CD4-positive, alpha-beta T cell (primary cell): ENCODE measurements at regions not wholly inside any gene's neighbourhood (a gene's known extent, or its start where the extent isn't known, plus 50 kb on each side); places are given as distances from the start of the nearest gene placed in this dataset.

Experiments used
- ATAC-seq: fragments of 200-7000 bp; cut with Tn5 transposase; one replicate; pipeline ENCODE4 v1.10.0; 2022; ENCODE audit warnings: mild to moderate bottlenecking; ENCODE audit not compliant: poor library complexity
- CTCF ChIA-PET: fragments of 350-600 bp; sonication (Branson Sonifier 250); formaldehyde crosslinking; loops from one replicate; lab custom pipeline; 2021; ENCODE audit warnings: antibody characterized with exemption, inconsistent platforms; lab: Charles Lee
- POLR2A ChIA-PET: fragments of 350-600 bp; sonication (Branson Sonifier 250); formaldehyde crosslinking; loops from one replicate; lab custom pipeline; 2021; ENCODE audit warnings: antibody characterized with exemption, inconsistent platforms; lab: Charles Lee
- DNase-seq, 14 experiments: peaks; one replicate each; pipeline ENCODE4 v3.0.0-alpha.2; 2013 to 2020; ENCODE audit warnings: mixed read lengths in 2 of 14
- H3K27ac ChIP-seq, 2 donors: one replicate each; pipeline versions ENCODE4 v1.5.1 to v1.7.0; 2013; ENCODE audit warnings: low read length in 2 of 2, low read depth in 1 of 2, mild to moderate bottlenecking in 1 of 2
- H3K27me3 ChIP-seq, 2 experiments: 1 replicate in 1 of 2; 2 replicates in 1 of 2; pipeline versions ENCODE4 v1.6.1 to v1.7.0; 2013; ENCODE audit warnings: low read length in 2 of 2, control low read depth in 1 of 2, mild to moderate bottlenecking in 1 of 2, moderate library complexity in 1 of 2; ENCODE audit not compliant: insufficient read depth in 2 of 2, control insufficient read depth in 1 of 2
- H3K36me3 ChIP-seq: one replicate; pipeline ENCODE4 v1.6.1; 2013; ENCODE audit warnings: low read length, control low read depth; ENCODE audit not compliant: insufficient read depth
- H3K4me1 ChIP-seq: one replicate; pipeline ENCODE4 v1.6.1; 2013; ENCODE audit warnings: low read length, control low read depth; ENCODE audit not compliant: insufficient read depth
- H3K4me3 ChIP-seq: one replicate; pipeline ENCODE4 v1.5.1; 2013; ENCODE audit warnings: mild to moderate bottlenecking, low read length, moderate library complexity
- H3K9me3 ChIP-seq, 2 experiments: 1 replicate in 1 of 2; 2 replicates in 1 of 2; pipeline versions ENCODE4 v1.6.1 to v1.7.0; 2013; ENCODE audit warnings: low read length in 2 of 2, mild to moderate bottlenecking in 2 of 2, control low read depth in 1 of 2, moderate library complexity in 1 of 2; ENCODE audit not compliant: control insufficient read depth in 1 of 2, insufficient read depth in 1 of 2
- H3K27ac Mint-ChIP-seq: one replicate; pipeline ENCODE4 v1.8.0; 2020; ENCODE audit warnings: mixed read lengths
- H3K27me3 Mint-ChIP-seq: one replicate; pipeline ENCODE4 v1.8.0; 2021; ENCODE audit warnings: mixed read lengths
- H3K36me3 Mint-ChIP-seq: one replicate; pipeline ENCODE4 v1.8.0; 2021; ENCODE audit warnings: low read depth, mixed read lengths
- H3K4me1 Mint-ChIP-seq: one replicate; pipeline ENCODE4 v1.8.0; 2021; ENCODE audit warnings: low read depth, mixed read lengths
- H3K4me3 Mint-ChIP-seq: one replicate; pipeline ENCODE4 v1.8.0; 2020; ENCODE audit warnings: mild to moderate bottlenecking, mixed read lengths
- H3K9me3 Mint-ChIP-seq: one replicate; pipeline ENCODE4 v1.8.0; 2020; ENCODE audit warnings: mixed read lengths
- intact Hi-C, 2 experiments: fragments of 100-400 bp; cut with DNase I in 1 of 2; cut with micrococcal nuclease in 1 of 2; formaldehyde crosslinking; loops; one replicate each; pipeline versions ENCODE4 v1.15.1 to v1.9.0; 2023 to 2025; cut with DNase I, micrococcal nuclease
- TF ChIP-seq, protein P1 (sequence below): fragments of 200-600 bp; IDR thresholded peaks from one replicate; pipeline ENCODE4 v1.8.0; 2022; ENCODE audit warnings: antibody characterized with exemption, mild to moderate bottlenecking

DNA sequence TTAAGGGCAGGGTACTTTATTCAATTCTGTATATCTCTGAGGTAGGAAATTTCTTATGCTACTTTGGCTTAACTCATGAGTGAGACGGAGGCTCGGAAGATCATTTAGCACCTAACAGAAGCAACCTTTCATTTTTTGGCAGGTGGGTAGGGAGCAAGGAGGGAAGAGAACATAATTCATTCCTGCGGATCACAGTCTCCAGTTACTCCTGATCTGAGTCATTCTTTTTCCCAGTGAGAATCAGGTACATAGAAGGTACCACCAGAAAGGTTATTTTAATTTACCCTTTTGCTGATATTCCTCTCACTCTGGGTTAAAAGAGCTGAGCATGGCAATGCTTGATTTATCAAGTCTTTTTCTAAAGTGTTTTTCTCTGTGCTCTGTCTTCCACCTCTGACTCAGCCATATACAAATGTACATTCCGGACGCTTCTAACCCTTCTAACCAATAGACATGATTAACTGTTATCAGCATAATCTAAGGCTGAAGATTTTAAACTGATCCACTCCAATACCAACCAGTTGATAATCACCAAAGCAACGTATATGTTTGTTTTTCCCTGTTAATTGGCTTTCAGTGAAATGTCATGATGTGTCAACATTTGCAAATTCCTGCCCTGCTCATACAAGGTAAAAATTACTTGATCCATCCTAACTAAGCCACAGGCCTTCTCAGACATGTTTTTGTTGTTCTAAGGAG lies 271.7 kb downstream of the DUSP10 start:
- CTCF ChIA-PET, result interaction anchor here (1.5 kb wide), 1 partner anchor 34 kb away, joined by 4 read pairs; no protein-coding TSS in a partner anchor
- TF ChIP-seq, protein P1, sequence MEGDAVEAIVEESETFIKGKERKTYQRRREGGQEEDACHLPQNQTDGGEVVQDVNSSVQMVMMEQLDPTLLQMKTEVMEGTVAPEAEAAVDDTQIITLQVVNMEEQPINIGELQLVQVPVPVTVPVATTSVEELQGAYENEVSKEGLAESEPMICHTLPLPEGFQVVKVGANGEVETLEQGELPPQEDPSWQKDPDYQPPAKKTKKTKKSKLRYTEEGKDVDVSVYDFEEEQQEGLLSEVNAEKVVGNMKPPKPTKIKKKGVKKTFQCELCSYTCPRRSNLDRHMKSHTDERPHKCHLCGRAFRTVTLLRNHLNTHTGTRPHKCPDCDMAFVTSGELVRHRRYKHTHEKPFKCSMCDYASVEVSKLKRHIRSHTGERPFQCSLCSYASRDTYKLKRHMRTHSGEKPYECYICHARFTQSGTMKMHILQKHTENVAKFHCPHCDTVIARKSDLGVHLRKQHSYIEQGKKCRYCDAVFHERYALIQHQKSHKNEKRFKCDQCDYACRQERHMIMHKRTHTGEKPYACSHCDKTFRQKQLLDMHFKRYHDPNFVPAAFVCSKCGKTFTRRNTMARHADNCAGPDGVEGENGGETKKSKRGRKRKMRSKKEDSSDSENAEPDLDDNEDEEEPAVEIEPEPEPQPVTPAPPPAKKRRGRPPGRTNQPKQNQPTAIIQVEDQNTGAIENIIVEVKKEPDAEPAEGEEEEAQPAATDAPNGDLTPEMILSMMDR, result no peak

DNA sequence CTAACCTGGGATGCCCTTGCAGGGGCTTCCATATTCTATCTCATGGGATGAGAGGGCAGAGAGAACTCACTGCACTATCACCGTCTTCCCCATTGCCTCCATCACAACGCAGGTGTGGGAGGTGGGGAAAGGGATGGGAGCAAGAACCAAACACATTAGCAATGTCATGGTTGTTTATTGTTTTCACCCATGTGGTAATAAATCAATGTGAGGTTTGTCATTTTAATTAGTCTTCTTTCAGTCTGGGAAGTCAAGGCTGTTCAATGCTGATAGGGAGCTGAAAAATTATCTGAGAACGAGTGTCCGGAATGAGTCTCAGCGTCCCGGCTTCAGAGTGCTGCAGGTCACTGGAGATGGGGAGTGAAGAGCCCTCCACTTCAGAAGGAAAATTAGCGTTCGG lies 268.5 kb downstream of the DUSP10 start:
- H3K27me3 Mint-ChIP-seq, result peaks cover 22% of the 10 kb centered on the region
- Histone ChIP-seq H3K4me3 (no peak overlapping the region), H3K36me3 (no peaks in the 10 kb centered on the region), H3K4me1 (peaks cover 4% of the 10 kb centered on the region), H3K27ac (no peak overlapping the region), H3K9me3 (no peaks in the 10 kb centered on the region), H3K27me3 (peaks cover 2 to 10% of the 10 kb centered on the region in 2 experiments)
- no peaks in the 10 kb centered on the region for H3K9me3 Mint-ChIP-seq
- intact Hi-C loops, result no loop called here
- H3K27ac Mint-ChIP-seq, result no peak overlapping the region
- H3K36me3 Mint-ChIP-seq, result no peaks in the 10 kb centered on the region
- TF ChIP-seq, protein P1, result no peak
- CTCF ChIA-PET, result no interaction called here
- H3K4me3 Mint-ChIP-seq, result no peak overlapping the region
- no peak for DNase-seq
- H3K4me1 Mint-ChIP-seq, result no peaks in the 10 kb centered on the region
- POLR2A ChIA-PET, result no interaction called here
- no peak for ATAC-seq

More for the DNA sequence above, 271.7 kb downstream of the DUSP10 start:
- H3K27ac Mint-ChIP-seq, result no peak overlapping the region
- POLR2A ChIA-PET, result no interaction called here
- no peak for ATAC-seq
- DNase-seq, result no peak
- H3K36me3 Mint-ChIP-seq, result no peaks in the 10 kb centered on the region
- Histone ChIP-seq H3K36me3 (no peaks in the 10 kb centered on the region), H3K4me3 (no peak overlapping the region), H3K27ac (no peak overlapping the region), H3K4me1 (no peaks in the 10 kb centered on the region), H3K27me3 (peaks cover 2 to 15% of the 10 kb centered on the region in 2 experiments), H3K9me3 (no peaks in the 10 kb centered on the region)
- no peak overlapping the region for H3K4me3 Mint-ChIP-seq
- intact Hi-C loops, result no loop called here
- H3K27me3 Mint-ChIP-seq, result peaks cover 37% of the 10 kb centered on the region
- peaks cover 6% of the 10 kb centered on the region for H3K9me3 Mint-ChIP-seq
- no peaks in the 10 kb centered on the region for H3K4me1 Mint-ChIP-seq

GRCh38 chr1:221477252-221477651 lies 264.6 kb downstream of the DUSP10 start:
- Mint-ChIP-seq H3K27me3 (peaks cover 13% of the 10 kb centered on the region), H3K27ac (no peak overlapping the region), H3K4me1 (no peaks in the 10 kb centered on the region), H3K9me3 (no peaks in the 10 kb centered on the region), H3K4me3 (no peak overlapping the region), H3K36me3 (no peaks in the 10 kb centered on the region)
- H3K27me3 ChIP-seq, result peaks cover 2 to 5% of the 10 kb centered on the region in 2 experiments
- ChIA-PET CTCF (interaction anchor here (0.6 to 2.3 kb wide), 4 partner anchors 13 to 977 kb away, joined by 3 to 12 read pairs (median 8); partner anchors contain the start of gene DUSP10), POLR2A (interaction anchor here (0.6 to 2.5 kb wide), 2 partner anchors 9 to 264 kb away, joined by 4 to 13 read pairs; partner anchors contain the start of gene DUSP10)
- intact Hi-C loops, result loop anchor here in 1 of 2 experiments (5.0 kb wide), 1 partner anchor 270 kb away; no protein-coding TSS in a partner anchor
- H3K36me3 ChIP-seq, result no peaks in the 10 kb centered on the region
- H3K4me3 ChIP-seq, result no peak overlapping the region
- peaks cover 4% of the 10 kb centered on the region for H3K4me1 ChIP-seq
- no peaks in the 10 kb centered on the region for H3K9me3 ChIP-seq
- TF ChIP-seq, protein P1, result no peak
- no peak overlapping the region for H3K27ac ChIP-seq
- DNase-seq (no peak), ATAC-seq (no peak)
